Osteoblast (primary cell): ENCODE measurements at regions not wholly inside any gene's neighbourhood (a gene's known extent, or its start where the extent isn't known, plus 50 kb on each side); places are given as distances from the start of the nearest gene placed in this dataset.

Experiments used
- DNase-seq: peaks from one replicate; pipeline ENCODE4 v3.0.0; 2011; ENCODE audit warnings: low spot score, mixed read lengths; ENCODE audit not compliant: insufficient read length; ENCODE audit errors: missing footprints
- H2AFZ ChIP-seq: 2 replicates; pipeline ENCODE4 v1.6.0; 2011; ENCODE audit warnings: mild to moderate bottlenecking, low read length
- H3K27ac ChIP-seq: 2 replicates; pipeline ENCODE4 v1.5.1; 2011; ENCODE audit warnings: mild to moderate bottlenecking, low read depth, low read length, moderate library complexity
- H3K27me3 ChIP-seq: 2 replicates; pipeline ENCODE4 v1.6.0; 2012; ENCODE audit warnings: mild to moderate bottlenecking, control low read depth, inconsistent platforms, low read length, moderate library complexity; ENCODE audit not compliant: insufficient read depth
- H3K36me3 ChIP-seq: 2 replicates; pipeline ENCODE4 v1.5.1; 2011; ENCODE audit warnings: mild to moderate bottlenecking, low read length, control low read depth, moderate library complexity; ENCODE audit not compliant: insufficient read depth
- H3K4me1 ChIP-seq: 2 replicates; pipeline ENCODE4 v1.5.1; 2011; ENCODE audit warnings: mild to moderate bottlenecking, low read length, control low read depth, moderate library complexity; ENCODE audit not compliant: insufficient read depth
- H3K4me2 ChIP-seq: 2 replicates; pipeline ENCODE4 v1.6.0; 2011; ENCODE audit warnings: mild to moderate bottlenecking, low read length; ENCODE audit not compliant: insufficient read depth
- H3K4me3 ChIP-seq: fragments of 200-600 bp; sonication (generic); 3 replicates; pipeline ENCODE4 v1.5.1; 2012; ENCODE audit warnings: mild to moderate bottlenecking, low read length, inconsistent platforms; ENCODE audit not compliant: insufficient read depth
- H3K79me2 ChIP-seq: 2 replicates; pipeline ENCODE4 v1.6.0; 2012; ENCODE audit warnings: mild to moderate bottlenecking, low read length, control low read depth, inconsistent platforms; ENCODE audit not compliant: insufficient read depth
- H3K9me3 ChIP-seq: 2 replicates; pipeline ENCODE4 v1.5.1; 2011; ENCODE audit warnings: low read depth, low read length, control low read depth
- H4K20me1 ChIP-seq: 2 replicates; pipeline ENCODE4 v1.6.0; 2012; ENCODE audit warnings: mild to moderate bottlenecking, low read length, control low read depth; ENCODE audit not compliant: insufficient read depth
- CTCF ChIP-seq: IDR thresholded peaks from 2 replicates; pipeline ENCODE4 v1.5.1; 2011; ENCODE audit warnings: mild to moderate bottlenecking, low read depth, low read length, moderate library complexity; ENCODE audit errors: extremely low read depth

GRCh38 chr2:9758741-9759140 lies 84.5 kb upstream of the TAF1B start:
- Histone ChIP-seq H3K27me3 (no peaks in the 10 kb centered on the region), H3K4me3 (no peak overlapping the region), H4K20me1 (no peaks in the 10 kb centered on the region), H3K27ac (no peak overlapping the region), H3K79me2 (no peaks in the 10 kb centered on the region), H3K36me3 (no peaks in the 10 kb centered on the region), H3K4me1 (peaks cover 18% of the 10 kb centered on the region), H2AFZ (no peak overlapping the region), H3K4me2 (no peak overlapping the region), H3K9me3 (no peaks in the 10 kb centered on the region)
- DNase-seq: peak; percentile 56
- TF ChIP-seq CTCF: no peak

- H3K4me1 ChIP-seq: peaks cover 18% of the 10 kb centered on the region
- H2AFZ ChIP-seq: no peak overlapping the region
- no peak overlapping the region for H3K27ac ChIP-seq
- TF ChIP-seq CTCF: no peak
- H3K79me2 ChIP-seq: no peaks in the 10 kb centered on the region
- DNase-seq: peak; percentile 41
- H3K27me3 ChIP-seq: no peaks in the 10 kb centered on the region
- H3K4me2 ChIP-seq: no peak overlapping the region
- no peaks in the 10 kb centered on the region for H4K20me1 ChIP-seq
- H3K36me3 ChIP-seq: no peaks in the 10 kb centered on the region
- no peaks in the 10 kb centered on the region for H3K9me3 ChIP-seq
- H3K4me3 ChIP-seq: no peak overlapping the region
Observed at GRCh38 chr2:9760069-9760901, 83.0 kb upstream of the TAF1B start.

GRCh38 chr2:9760902-9761228 lies 82.4 kb upstream of the TAF1B start:
- Histone ChIP-seq H3K27me3 (no peaks in the 10 kb centered on the region), H3K79me2 (no peaks in the 10 kb centered on the region), H2AFZ (no peak overlapping the region), H3K4me2 (no peak overlapping the region), H3K9me3 (no peaks in the 10 kb centered on the region), H3K4me1 (peaks cover 18% of the 10 kb centered on the region), H3K27ac (no peak overlapping the region), H3K4me3 (no peak overlapping the region), H3K36me3 (no peaks in the 10 kb centered on the region), H4K20me1 (no peaks in the 10 kb centered on the region)
- TF ChIP-seq CTCF: no peak
- no peak for DNase-seq

- TF ChIP-seq CTCF: no peak
- no peak for DNase-seq
- H3K27ac ChIP-seq: no peak overlapping the region
- no peak overlapping the region for H2AFZ ChIP-seq
- H3K4me1 ChIP-seq: peaks cover 18% of the 10 kb centered on the region
- H3K9me3 ChIP-seq: no peaks in the 10 kb centered on the region
- H4K20me1 ChIP-seq: no peaks in the 10 kb centered on the region
- H3K79me2 ChIP-seq: no peaks in the 10 kb centered on the region
- no peak overlapping the region for H3K4me3 ChIP-seq
- no peaks in the 10 kb centered on the region for H3K27me3 ChIP-seq
- H3K36me3 ChIP-seq: no peaks in the 10 kb centered on the region
- H3K4me2 ChIP-seq: no peak overlapping the region
Observed at GRCh38 chr2:9761577-9761976, 81.7 kb upstream of the TAF1B start.
